ENCODE measurements at regions not wholly inside any gene's neighbourhood (a gene's known extent, or its start where the extent isn't known, plus 50 kb on each side); places are given as distances from the start of the nearest gene placed in this dataset.

- TF ChIP-seq POLR2AphosphoS5 (IDR thresholded peaks at IDR 0.05) (no peak), POLR2A (IDR thresholded peaks at IDR 0.05) (no peak)
These were observed 934.8 kb upstream of the SPRY2 start for GRCh38 chr13:81275666-81276258.

All from upper lobe of left lung (tissue), 4 donors.